Breast epithelium (tissue), 4 donors: ENCODE measurements at regions not wholly inside any gene's neighbourhood (a gene's known extent, or its start where the extent isn't known, plus 50 kb on each side); places are given as distances from the start of the nearest gene placed in this dataset.

ENCODE experiments used
- DNase-seq, 2 donors: peaks; one replicate each; pipeline ENCODE4 v3.0.0-alpha.2; 2019; ENCODE audit warnings: low spot score in 2 of 2
- H3K27ac ChIP-seq, 2 donors: fragments of 200-600 bp; sonication (generic) in 1 of 2; one replicate each; pipeline ENCODE4 v1.5.1; 2016 to 2019; ENCODE audit warnings: mild to moderate bottlenecking in 1 of 2
- H3K27me3 ChIP-seq, 2 donors: fragments of 200-600 bp; sonication (generic) in 1 of 2; one replicate each; pipeline versions ENCODE4 v1.5.1 to v1.6.0; 2017 to 2019; ENCODE audit warnings: control low read depth in 1 of 2, mild to moderate bottlenecking in 1 of 2
- H3K36me3 ChIP-seq: fragments of 200-600 bp; one replicate; pipeline ENCODE4 v1.5.1; 2019
- H3K4me1 ChIP-seq, 2 donors: fragments of 200-600 bp; sonication (generic); one replicate each; pipeline ENCODE4 v1.5.1; 2016 to 2019; ENCODE audit warnings: control low read depth in 1 of 2
- H3K4me3 ChIP-seq, 3 donors: fragments of 200-600 bp; sonication (generic); 1 replicate in 2 of 3; 2 replicates in 1 of 3; pipeline ENCODE4 v1.5.1; 2016 to 2019; ENCODE audit warnings: mild to moderate bottlenecking in 3 of 3, moderate library complexity in 2 of 3
- H3K9me3 ChIP-seq, 2 donors: fragments of 200-600 bp; sonication (generic) in 1 of 2; one replicate each; pipeline ENCODE4 v1.5.1; 2016 to 2019; ENCODE audit warnings: control low read depth in 1 of 2
- CTCF ChIP-seq, 3 donors: fragments of 450-650 bp; IDR thresholded peaks; one replicate each; pipeline ENCODE4 v1.5.1; 2016 to 2017; ENCODE audit warnings: antibody characterized with exemption in 3 of 3, mild to moderate bottlenecking in 3 of 3, moderate library complexity in 3 of 3
- POLR2A ChIP-seq: fragments of 450-650 bp; IDR thresholded peaks from one replicate; pipeline ENCODE4 v1.6.1; 2016; ENCODE audit warnings: antibody characterized with exemption, mild to moderate bottlenecking, moderate library complexity
- POLR2AphosphoS5 ChIP-seq, 3 donors: sonication (generic); formaldehyde crosslinking; IDR thresholded peaks; one replicate each; pipeline ENCODE4 v1.6.1; 2017; ENCODE audit warnings: antibody characterized with exemption in 3 of 3
- intact Hi-C: fragments of 100-400 bp; cut with DNase I; formaldehyde crosslinking; loops from one replicate; pipeline ENCODE4 v1.15.1; 2023; ENCODE audit warnings: low total_unique reads

- Histone ChIP-seq H3K27ac (peak overlapping the region; percentile 52 to 83), H3K9me3 (no peaks in the 10 kb centered on the region), H3K4me3 (no peak overlapping the region), H3K4me1 (no peaks in the 10 kb centered on the region), H3K36me3 (no peaks in the 10 kb centered on the region), H3K27me3 (no peaks in the 10 kb centered on the region)
- intact Hi-C loops, result no loop called here
- no peak for DNase-seq
- TF ChIP-seq POLR2A (no peak), CTCF (IDR thresholded peaks at IDR 0.05) (no peak), POLR2AphosphoS5 (IDR thresholded peaks at IDR 0.05) (no peak)
Measured at GRCh38 chr4:123784626-123785025, 388.0 kb downstream of the SPRY1 start.

- intact Hi-C loops, result no loop called here
- TF ChIP-seq POLR2A (no peak), POLR2AphosphoS5 (IDR thresholded peaks at IDR 0.05) (peak; percentile 58 to 97 (median 90))
- peak in 1 of 2 donors; percentile 59 for DNase-seq
- Histone ChIP-seq H3K27ac (peak overlapping the region; percentile 52 to 83), H3K9me3 (no peaks in the 10 kb centered on the region), H3K4me1 (no peaks in the 10 kb centered on the region), H3K4me3 (no peak overlapping the region), H3K27me3 (no peaks in the 10 kb centered on the region), H3K36me3 (no peaks in the 10 kb centered on the region)
Measured at GRCh38 chr4:123785538-123785937, 388.9 kb downstream of the SPRY1 start.

- H3K9me3 ChIP-seq, result no peaks in the 10 kb centered on the region
- H3K27ac ChIP-seq, result peak overlapping the region; percentile 52 to 83
- H3K36me3 ChIP-seq, result no peaks in the 10 kb centered on the region
- H3K4me3 ChIP-seq, result no peak overlapping the region
- H3K4me1 ChIP-seq, result no peaks in the 10 kb centered on the region
- no peak for TF ChIP-seq POLR2AphosphoS5 (IDR thresholded peaks at IDR 0.05)
- no peak for TF ChIP-seq POLR2A
- TF ChIP-seq CTCF (IDR thresholded peaks at IDR 0.05), result no peak
- intact Hi-C loops, result no loop called here
- DNase-seq, result no peak
- no peaks in the 10 kb centered on the region for H3K27me3 ChIP-seq
Measured at GRCh38 chr4:123786163-123786915, 389.7 kb downstream of the SPRY1 start.

GRCh38 chr4:123786920-123787319, 390.3 kb downstream of the SPRY1 start:
- H3K9me3 ChIP-seq, result no peaks in the 10 kb centered on the region
- no peaks in the 10 kb centered on the region for H3K4me1 ChIP-seq
- no peak for DNase-seq
- intact Hi-C loops, result no loop called here
- peak overlapping the region; percentile 52 to 83 for H3K27ac ChIP-seq
- no peak overlapping the region for H3K4me3 ChIP-seq
- TF ChIP-seq CTCF (IDR thresholded peaks at IDR 0.05) (no peak), POLR2A (no peak), POLR2AphosphoS5 (IDR thresholded peaks at IDR 0.05) (no peak)
- H3K36me3 ChIP-seq, result no peaks in the 10 kb centered on the region
- no peaks in the 10 kb centered on the region for H3K27me3 ChIP-seq

- H3K4me3 ChIP-seq, result no peak overlapping the region
- TF ChIP-seq POLR2A, result no peak
- no peak for TF ChIP-seq CTCF (IDR thresholded peaks at IDR 0.05)
- no peak for TF ChIP-seq POLR2AphosphoS5 (IDR thresholded peaks at IDR 0.05)
- no peaks in the 10 kb centered on the region for H3K36me3 ChIP-seq
- H3K4me1 ChIP-seq, result no peaks in the 10 kb centered on the region
- intact Hi-C loops, result no loop called here
- DNase-seq, result no peak
- H3K27ac ChIP-seq, result peak overlapping the region in 1 of 2 donors; percentile 83
- no peaks in the 10 kb centered on the region for H3K27me3 ChIP-seq
- H3K9me3 ChIP-seq, result no peaks in the 10 kb centered on the region
Measured at GRCh38 chr4:123787512-123788080, 391.0 kb downstream of the SPRY1 start.
